Endothelial cell of umbilical vein (primary cell): ENCODE measurements at regions not wholly inside any gene's neighbourhood (a gene's known extent, or its start where the extent isn't known, plus 50 kb on each side); places are given as distances from the start of the nearest gene placed in this dataset.

Source experiments
- EZH2 ChIP-seq: IDR thresholded peaks from 2 replicates; pipeline ENCODE4 v1.6.1; 2012; ENCODE audit warnings: borderline replicate concordance, low read depth, mild to moderate bottlenecking, moderate library complexity, low read length, inconsistent platforms; ENCODE audit not compliant: severe bottlenecking
- FOS ChIP-seq: IDR thresholded peaks from 2 replicates; pipeline ENCODE4 v1.6.1; 2011; ENCODE audit warnings: mild to moderate bottlenecking, low read length, moderate library complexity, borderline replicate concordance; ENCODE audit not compliant: insufficient read depth
- GATA2 ChIP-seq: IDR thresholded peaks from 2 replicates; pipeline ENCODE4 v1.7.0; 2011; ENCODE audit warnings: low read depth, mild to moderate bottlenecking, moderate library complexity, mixed read lengths, low read length; ENCODE audit not compliant: insufficient read length, insufficient read depth
- MYC ChIP-seq: IDR thresholded peaks from one replicate; pipeline ENCODE4 v1.6.1; 2011; ENCODE audit warnings: mild to moderate bottlenecking, low read depth, low read length
- POLR2A ChIP-seq: IDR thresholded peaks from 2 replicates; pipeline ENCODE4 v1.6.1; 2012; ENCODE audit warnings: low read depth, mild to moderate bottlenecking, control low read depth, low read length
- POLR2AphosphoS5 ChIP-seq: IDR thresholded peaks from 2 replicates; pipeline ENCODE4 v1.6.1; 2012; ENCODE audit warnings: low read depth, mild to moderate bottlenecking, control low read depth, low read length, moderate library complexity; ENCODE audit not compliant: insufficient read depth
- TF ChIP-seq, protein P1 (sequence below), 2 donors: IDR thresholded peaks; 1 replicate in 1 of 2; 2 replicates in 1 of 2; pipeline ENCODE4 v1.5.1; 2011; ENCODE audit warnings: low read length in 2 of 2, mild to moderate bottlenecking in 2 of 2, moderate library complexity in 2 of 2, control low read depth in 1 of 2, inconsistent platforms in 1 of 2, low read depth in 1 of 2; ENCODE audit not compliant: insufficient read depth in 1 of 2; ENCODE audit errors: extremely low read depth in 1 of 2
- TF ChIP-seq, protein P2 (sequence below): IDR thresholded peaks from 2 replicates; pipeline ENCODE4 v1.6.1; 2011; ENCODE audit not compliant: insufficient read depth, insufficient read length

DNA sequence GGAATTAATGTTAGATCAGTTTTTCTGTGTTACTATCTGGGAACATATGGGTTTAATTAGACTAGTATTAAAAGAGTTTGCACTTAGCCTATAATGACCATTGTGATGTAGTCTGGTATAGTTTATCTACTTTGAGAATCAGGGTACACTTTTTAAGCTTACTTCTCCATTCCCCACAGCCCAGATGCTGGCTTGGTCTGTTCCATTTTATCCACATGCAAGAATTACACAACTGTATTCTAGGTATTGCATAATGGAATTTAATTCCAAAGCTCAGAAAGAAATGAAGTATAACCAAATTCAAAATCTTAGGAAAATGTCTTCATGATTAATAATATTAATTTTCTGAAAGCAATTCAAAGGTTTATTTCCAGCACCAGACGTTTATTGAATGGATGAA, 122.2 kb upstream of the PDGFD start:
- TF ChIP-seq, protein P1, sequence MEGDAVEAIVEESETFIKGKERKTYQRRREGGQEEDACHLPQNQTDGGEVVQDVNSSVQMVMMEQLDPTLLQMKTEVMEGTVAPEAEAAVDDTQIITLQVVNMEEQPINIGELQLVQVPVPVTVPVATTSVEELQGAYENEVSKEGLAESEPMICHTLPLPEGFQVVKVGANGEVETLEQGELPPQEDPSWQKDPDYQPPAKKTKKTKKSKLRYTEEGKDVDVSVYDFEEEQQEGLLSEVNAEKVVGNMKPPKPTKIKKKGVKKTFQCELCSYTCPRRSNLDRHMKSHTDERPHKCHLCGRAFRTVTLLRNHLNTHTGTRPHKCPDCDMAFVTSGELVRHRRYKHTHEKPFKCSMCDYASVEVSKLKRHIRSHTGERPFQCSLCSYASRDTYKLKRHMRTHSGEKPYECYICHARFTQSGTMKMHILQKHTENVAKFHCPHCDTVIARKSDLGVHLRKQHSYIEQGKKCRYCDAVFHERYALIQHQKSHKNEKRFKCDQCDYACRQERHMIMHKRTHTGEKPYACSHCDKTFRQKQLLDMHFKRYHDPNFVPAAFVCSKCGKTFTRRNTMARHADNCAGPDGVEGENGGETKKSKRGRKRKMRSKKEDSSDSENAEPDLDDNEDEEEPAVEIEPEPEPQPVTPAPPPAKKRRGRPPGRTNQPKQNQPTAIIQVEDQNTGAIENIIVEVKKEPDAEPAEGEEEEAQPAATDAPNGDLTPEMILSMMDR (IDR thresholded peaks at IDR 0.05; ENCODE audit: extremely low read depth in 1 of 2, insufficient read depth in 1 of 2, low read depth in 1 of 2, low read length in 2 of 2), result no peak
- TF ChIP-seq POLR2A (no peak), EZH2 (no peak), MYC (no peak), FOS (no peak), POLR2AphosphoS5 (no peak), GATA2 (no peak)
- TF ChIP-seq, protein P2, sequence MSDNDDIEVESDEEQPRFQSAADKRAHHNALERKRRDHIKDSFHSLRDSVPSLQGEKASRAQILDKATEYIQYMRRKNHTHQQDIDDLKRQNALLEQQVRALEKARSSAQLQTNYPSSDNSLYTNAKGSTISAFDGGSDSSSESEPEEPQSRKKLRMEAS, result no peak
